NCI-H460 (cell line): ENCODE measurements at regions not wholly inside any gene's neighbourhood (a gene's known extent, or its start where the extent isn't known, plus 50 kb on each side); places are given as distances from the start of the nearest gene placed in this dataset.
"Not testable (repeated sequence)": the region's sequence is repeated elsewhere in the genome, so short reads cannot be mapped to it uniquely, and the experiment has no call there.

Experiments
- DNase-seq: peaks from one replicate; pipeline ENCODE4 v3.0.0-alpha.2; 2016; ENCODE audit warnings: low read depth; ENCODE audit errors: extremely low read depth

DNA sequence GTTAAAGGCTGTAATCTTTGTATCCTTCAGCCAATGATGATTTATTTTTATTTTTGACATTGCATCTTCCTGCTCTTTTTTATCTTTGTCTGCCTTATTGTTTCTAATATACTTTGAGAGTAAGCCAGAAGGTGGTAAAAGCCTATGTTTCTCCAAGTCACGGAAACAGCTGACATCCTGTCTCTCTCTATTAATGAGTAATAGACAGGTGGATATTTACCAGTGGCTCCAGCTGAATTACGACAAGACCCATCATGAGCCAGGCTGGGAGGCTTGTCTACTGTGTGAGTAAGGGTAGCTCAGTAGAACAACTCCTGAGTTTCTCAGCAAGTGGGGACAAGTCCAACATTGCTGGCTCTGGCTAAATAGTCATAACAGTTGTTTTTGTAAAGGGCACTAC, 166.6 kb downstream of the NDFIP2 start:
- no peak for DNase-seq

DNA sequence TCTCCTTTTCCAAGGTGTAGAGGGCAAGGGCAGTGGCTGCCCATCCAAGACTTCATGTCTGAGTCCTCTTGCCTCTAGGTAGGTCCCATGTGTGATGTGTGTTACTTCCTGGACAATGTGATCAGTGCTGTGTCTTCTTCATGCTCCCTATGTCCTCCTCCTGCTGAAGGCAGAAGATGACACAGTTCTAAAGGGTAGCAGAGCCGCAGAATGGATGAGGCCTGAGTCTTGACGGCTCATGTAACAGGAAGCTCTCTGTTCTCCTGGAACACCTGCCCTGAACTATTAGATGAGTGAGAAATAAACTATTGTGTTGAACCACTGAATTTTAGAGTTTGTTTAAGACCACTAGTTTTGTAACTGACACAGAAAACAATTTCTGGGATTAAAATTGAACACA, 165.9 kb downstream of the NDFIP2 start:
- no peak for DNase-seq

- DNase-seq, result no peak
These were observed 164.6 kb downstream of the NDFIP2 start for GRCh38 chr13:79645569-79645968.

GRCh38 chr13:79642596-79642995, 161.6 kb downstream of the NDFIP2 start:
- DNase-seq, result no peak

DNA sequence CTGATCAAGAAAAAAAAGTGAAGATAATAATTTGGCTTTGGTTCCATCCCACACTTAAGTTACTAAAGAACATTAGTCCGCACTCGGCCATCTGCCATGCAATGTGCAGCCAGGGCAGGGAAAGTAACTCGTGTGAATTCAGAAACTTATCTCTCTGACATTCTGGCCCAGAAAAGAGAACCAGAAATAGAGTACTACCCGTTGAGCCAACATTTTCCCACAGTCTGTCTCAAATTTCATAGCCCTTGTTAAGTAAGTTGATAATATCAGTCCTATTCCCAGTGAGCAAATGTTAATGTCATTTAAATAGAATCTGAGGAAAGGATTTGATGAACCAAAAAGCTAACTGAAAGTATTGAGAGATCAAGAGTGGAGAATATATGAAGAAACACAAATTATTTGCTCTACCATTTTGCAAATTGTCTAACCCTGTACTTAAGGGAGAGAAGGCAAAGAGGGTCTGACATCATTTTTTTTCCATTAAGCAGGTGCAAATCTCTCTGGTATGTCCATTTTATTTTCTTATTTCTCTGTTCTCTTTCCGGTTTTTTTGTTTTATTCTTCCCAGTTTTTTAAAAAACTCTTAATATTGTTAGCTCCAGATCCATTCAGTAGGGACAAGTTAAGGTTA, 156.3 kb downstream of the NDFIP2 start:
- no peak for DNase-seq

- peak; percentile 46 for DNase-seq
These were observed 150.2 kb downstream of the NDFIP2 start for GRCh38 chr13:79631051-79631659.

- DNase-seq, result no peak
These were observed 147.5 kb downstream of the NDFIP2 start for GRCh38 chr13:79628463-79628862.

- no peak for DNase-seq
These were observed 146.0 kb downstream of the NDFIP2 start for GRCh38 chr13:79626924-79627323.

GRCh38 chr13:79625517-79625916, 144.6 kb downstream of the NDFIP2 start:
- DNase-seq, result no peak

GRCh38 chr13:79621902-79622301, 140.9 kb downstream of the NDFIP2 start:
- no peak for DNase-seq

DNA sequence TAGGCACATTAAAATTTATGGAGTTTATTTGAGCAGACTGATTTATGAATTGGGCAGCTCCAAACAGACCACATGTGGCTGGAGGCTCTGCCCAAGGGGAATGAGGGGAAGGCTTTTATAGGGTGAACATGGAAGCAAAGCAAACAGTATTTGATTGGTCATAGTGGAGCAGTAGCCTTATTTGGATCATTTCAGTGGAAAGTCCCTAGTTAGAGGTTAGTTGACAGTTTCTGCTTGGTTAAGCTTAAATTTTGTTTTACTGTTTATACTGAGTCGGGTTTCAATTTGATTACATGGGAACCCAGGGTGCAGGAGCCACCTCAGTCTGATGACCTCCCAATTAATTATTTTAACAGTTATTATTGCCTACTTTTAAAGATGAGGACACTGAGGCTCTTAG, 140.5 kb downstream of the NDFIP2 start:
- DNase-seq, result no peak

GRCh38 chr13:79614250-79614918, 133.4 kb downstream of the NDFIP2 start:
- DNase-seq, result no peak

DNA sequence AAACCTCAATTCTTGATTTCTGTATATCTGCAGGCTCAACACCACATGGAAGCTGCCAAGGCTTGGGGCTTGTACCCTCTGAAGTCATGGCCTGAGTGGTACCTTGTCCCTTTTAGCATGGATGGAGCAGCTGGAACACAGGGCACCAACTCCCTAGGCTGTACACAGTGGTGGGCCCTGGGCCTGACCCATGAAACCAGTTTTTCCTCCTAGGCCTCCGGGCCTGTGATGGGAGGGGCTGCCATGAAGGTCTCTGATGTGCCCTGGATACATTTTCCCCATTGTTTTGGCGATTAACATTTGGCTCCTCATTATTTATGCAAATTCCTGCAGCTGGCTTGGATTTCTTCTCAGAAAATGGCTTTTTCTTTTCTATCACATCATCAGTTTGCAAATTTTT, 131.6 kb downstream of the NDFIP2 start:
- no peak for DNase-seq

GRCh38 chr13:79607895-79608294, 126.9 kb downstream of the NDFIP2 start:
- DNase-seq, result not testable (repeated sequence)
